GM03348 (cell line): ENCODE measurements at regions not wholly inside any gene's neighbourhood (a gene's known extent, or its start where the extent isn't known, plus 50 kb on each side); places are given as distances from the start of the nearest gene placed in this dataset.
"Not testable (repeated sequence)": the region's sequence is repeated elsewhere in the genome, so short reads cannot be mapped to it uniquely, and the experiment has no call there.

Experiments
- DNase-seq: peaks from one replicate; pipeline ENCODE4 v3.0.0; 2012; ENCODE audit warnings: low spot score

DNA sequence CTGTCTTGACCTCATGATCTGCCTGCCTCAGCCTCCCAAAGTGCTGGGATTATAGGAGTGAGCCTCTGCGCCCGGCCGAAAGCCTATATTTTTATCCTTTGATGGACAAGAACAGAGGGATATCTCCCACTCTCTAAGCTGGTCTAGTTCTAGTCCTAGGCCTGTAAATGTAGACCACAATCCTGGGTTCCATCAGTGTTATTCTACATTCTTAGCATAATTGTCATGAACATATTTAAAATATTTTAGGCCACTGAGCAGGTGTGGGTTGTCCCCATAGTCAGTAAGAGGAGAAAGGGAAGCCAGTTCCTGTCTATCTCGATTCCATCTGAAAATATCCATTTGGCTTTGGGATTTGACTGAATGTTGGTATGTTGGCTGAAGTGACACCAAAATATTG lies 118.1 kb downstream of the EBLN2 start:
- no peak for DNase-seq

DNA sequence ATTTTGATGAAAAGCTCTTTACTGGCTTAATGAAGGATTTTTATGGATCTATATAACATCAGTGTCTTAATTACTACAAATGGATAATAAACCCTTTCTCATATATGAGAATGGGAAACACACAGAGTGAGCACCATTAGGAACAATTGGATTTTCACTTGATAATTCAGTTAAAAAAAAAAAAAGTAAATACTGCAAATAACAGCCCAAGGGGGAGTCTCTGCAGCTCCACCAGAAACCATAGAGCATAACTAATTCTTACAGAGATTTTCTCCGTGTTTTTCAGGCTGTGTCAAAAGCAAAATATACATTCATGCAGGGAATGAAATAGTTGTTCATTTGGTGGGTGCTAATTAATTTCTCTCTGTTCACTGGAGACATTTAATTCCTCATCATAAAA lies 125.3 kb downstream of the EBLN2 start:
- no peak for DNase-seq

DNA sequence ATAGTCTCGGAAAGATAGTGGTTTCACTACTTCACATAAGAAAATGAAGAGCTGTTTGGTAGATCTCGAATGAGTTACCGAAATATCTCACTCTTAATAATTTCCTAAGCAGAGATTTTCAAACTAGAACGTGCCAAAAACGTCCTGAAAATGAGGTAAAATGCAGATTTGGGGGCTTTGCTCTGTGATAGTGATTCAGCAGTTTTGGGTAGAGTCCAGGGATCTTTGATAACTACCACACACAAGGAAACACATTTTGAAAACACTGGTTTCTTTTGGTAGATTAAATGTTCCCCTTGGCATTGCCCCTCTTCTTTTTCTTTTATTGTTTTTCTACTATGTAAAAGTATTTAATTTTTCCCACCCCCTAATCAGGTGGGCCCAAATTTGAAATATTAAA lies 125.9 kb downstream of the EBLN2 start:
- DNase-seq: no peak

DNA sequence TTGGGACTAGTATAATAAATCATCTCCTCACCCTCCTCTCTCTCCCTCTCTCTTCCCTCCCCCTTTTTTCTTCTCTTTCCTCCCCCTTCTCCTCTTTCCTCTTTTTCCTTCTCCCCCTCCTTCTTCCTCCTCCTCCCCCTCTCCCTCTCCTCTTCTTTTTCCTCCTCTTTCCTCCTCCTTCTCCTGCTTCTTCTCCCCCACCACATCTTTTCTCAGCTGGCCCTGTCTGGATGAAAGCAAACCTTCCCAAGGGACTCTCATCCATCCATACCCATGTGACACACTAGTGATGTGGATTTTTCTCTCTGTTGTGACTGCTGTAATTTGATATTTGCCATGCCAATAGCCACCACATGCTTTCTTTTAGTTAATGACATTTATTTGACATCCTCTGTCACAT lies 127.2 kb downstream of the EBLN2 start:
- no peak for DNase-seq

DNA sequence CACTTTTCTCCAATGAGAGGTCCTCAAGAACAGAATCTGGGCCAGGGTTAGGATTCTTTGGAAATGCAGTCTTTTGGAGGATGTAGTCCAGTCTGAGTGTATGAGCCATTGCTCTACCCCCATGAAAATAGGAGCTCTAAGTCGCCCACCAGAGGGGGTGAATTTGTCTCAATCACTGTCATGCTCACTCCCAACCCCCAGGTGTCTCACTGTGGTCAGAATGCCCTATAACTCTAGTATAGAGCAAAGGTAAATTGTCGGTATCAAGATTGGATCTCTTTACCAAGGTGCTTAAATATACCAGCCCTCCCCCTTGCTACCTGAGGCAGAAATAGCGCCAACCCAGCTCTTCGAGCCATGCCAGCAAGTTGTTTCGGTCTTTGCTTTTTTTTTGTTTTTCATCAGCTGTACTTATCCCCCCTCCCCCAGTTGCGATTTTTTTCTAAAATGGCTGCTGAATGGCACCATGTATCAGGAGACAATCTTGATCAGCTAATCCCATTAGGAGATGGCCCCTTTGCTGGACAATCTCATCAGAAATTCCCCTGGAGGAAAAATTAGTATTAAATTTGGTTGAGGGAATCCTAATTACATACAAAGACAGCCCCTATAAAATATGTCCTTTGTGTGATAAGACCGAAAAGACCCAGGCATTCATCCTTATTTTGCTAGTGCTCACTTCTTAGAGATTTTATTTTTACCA lies 130.7 kb downstream of the EBLN2 start:
- DNase-seq: no peak

DNA sequence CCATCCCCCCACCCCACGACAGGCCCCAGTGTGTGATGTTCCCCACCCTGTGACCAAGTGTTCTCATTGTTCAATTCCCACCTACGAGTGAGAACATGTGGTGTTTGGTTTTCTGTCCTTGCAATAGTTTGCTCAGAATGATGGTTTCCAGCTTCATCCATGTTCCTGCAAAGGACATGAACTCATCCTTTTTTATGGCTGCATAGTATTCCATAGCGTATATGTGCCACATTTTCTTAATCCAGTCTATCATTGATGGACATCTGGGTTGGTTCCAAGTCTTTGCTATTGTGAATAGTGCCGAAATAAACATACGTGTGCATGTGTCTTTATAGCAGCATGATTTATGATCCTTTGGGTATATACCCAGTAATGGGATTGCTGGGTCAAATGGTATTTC lies 132.5 kb downstream of the EBLN2 start:
- not testable (repeated sequence) for DNase-seq

DNA sequence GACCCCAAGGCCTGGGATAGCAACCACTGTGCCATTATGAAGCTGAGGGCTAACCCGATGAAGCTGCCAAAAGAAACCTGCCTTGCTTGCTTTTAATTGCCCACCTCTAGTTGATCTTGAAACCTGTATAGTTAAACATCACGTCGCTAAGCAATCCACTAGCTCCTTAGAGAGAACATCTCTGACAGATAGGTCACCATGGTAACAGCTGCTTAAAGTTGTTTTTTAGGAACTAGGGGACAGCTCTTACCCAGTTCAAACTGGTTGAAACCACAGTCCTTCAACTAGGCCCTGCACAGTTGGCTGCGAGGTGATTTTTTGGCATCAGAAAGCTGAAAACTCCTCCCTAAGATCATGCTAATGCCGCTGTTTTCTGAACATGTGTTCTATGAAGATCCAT lies 135.7 kb downstream of the EBLN2 start:
- DNase-seq: no peak

DNA sequence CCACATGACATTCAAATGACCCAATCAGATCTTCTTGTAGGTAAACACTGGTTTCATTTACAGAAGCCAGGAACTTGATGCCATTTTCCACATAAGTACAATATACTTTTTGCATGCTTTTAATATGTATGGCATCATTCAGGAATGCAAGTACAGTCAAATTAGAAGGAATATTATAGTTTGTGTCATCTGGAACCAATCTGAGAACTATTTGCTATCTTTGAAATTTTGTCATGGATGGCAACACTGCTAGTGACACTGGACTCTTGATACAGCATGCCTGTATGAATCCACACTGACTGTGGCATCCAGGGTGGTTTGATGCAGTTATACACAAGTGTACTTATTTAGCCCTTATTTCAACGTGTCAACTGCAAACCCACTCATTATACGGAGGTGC lies 141.6 kb downstream of the EBLN2 start:
- peak; percentile 17 for DNase-seq

DNA sequence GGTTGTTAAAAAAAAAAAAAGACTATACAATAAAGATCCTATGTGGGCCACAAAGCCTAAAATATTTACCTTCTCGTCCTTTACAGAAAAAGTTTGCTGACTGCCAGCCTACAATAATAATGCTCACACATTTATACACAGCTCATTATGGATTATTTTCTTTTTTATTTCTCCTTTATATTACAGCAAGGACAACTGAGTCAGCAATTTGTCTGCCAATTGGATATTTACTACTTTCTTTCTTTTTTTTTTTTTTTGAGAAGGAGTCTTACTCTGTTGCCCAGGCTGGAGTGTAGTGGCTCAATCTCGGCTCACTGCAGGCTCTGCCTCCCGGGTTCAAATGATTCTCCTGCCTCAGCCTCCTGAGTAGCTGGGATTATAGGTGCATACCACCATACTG lies 142.2 kb downstream of the EBLN2 start:
- no peak for DNase-seq

DNA sequence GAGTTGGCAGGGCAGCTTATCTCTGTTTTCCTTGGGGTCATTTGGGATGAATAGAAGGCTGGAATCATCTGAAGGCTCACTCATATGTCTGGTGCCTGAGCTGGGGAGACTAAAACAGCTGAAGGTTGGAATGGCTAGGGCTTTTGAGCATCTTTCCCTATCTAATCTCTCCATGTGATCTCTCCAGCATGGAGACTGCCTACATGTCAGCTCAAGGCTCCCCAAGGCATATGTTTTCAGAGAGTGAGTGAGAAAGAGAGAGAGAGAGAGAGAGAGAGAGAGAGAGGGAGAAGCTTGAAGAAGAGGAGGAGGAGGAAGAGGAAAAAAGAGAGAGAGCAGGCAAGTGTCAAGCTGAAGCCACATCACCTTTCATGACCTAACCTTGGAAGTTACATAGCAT lies 143.4 kb downstream of the EBLN2 start:
- DNase-seq: no peak

DNA sequence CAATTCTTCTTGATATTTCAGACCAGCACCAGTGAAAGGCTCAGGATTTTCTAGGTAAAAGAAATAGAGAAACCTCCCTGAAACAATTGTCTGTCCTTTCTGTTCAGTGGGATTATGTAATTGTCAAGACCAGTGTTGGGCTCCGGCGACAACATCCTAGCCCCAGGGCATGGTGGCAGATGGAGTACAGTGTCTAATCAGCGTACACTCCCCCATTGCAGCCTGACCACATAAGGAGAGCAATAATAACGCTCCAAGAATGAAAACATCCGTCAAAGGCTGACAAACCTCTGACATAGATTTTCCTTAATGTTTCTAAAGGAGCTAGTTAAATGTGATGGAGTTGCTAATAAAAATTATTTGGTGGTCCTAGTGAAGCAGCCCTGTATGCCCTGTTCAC lies 144.6 kb downstream of the EBLN2 start:
- no peak for DNase-seq

DNA sequence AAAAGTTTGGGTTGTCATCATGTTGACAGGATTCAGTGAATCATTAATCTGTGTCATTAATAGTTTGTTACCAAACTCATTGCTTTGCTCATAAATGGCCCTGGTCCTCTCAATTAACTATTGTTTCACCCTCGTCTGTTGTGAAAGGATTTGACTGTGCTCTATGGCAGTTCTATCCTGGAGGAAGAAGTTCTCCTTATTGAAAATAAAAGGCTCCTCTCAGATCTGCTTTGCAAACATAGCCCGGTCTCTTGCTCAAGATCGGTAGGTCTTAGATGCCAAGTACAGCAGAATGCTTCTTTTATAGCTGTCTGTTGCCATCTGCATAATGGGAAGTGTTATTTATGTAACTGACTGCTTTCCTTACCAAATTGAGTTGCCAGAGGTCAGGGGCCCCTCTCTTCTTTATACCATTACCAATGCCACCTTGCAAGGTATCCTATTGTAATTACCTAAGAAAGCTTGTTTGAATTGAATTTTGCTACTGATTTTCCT lies 146.5 kb downstream of the EBLN2 start:
- no peak for DNase-seq

DNA sequence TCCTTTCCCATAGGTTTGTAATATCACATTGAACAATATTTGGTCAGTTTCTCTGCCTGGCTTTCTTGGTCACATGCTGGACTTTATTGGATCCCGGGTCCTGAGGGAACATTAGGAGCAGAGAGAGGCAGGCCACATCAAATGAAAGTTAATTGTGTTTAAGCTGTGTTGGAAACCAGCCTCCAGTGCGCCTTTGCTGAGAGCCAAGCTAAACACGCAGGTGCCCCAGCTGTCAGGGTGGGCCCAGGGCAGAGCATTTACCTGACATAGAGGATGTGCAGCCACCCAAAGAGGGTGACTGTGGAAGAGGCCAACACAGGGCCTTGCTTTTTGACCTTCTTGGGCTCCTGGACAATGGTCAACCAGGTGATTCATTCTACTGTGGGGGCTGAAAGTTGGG lies 149.3 kb downstream of the EBLN2 start:
- DNase-seq: no peak

DNA sequence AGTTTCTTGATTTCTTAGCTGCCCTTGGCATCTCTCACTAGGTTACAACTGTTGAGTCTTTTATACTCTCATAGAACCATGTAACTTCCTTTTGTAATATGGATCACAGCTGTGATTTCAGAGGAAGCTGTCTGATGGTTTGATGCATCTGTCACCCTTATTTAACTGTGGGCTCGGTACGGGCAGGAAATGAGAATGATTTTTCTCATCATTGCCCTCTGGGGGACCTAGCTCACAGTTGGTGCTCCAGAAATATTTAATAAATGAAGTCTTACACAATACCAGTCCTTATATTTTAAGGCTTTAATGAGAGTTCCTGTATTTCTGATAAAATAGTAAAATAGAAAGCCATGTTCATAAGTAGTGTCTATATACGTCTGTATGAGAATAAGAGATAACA lies 151.2 kb downstream of the EBLN2 start:
- no peak for DNase-seq

DNA sequence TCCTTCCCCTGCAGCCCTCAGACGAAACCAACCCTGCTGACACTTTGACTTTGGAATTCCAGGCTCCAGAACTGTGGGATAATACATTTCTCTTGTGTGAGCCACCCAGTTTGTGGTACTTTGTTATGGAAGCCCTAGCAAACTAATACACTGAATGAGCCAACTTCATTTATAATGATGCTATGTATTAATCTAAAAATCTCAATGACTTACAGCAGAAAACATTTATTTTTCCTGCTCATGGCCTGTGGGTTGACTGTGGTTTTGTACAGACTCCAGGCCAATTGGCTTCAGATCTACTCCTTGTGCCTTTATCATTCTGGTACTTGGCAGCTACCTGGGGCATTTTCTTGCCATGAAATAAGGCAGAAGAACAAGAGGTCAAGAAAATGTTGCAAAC lies 152.4 kb downstream of the EBLN2 start:
- peak; percentile 66 for DNase-seq

DNA sequence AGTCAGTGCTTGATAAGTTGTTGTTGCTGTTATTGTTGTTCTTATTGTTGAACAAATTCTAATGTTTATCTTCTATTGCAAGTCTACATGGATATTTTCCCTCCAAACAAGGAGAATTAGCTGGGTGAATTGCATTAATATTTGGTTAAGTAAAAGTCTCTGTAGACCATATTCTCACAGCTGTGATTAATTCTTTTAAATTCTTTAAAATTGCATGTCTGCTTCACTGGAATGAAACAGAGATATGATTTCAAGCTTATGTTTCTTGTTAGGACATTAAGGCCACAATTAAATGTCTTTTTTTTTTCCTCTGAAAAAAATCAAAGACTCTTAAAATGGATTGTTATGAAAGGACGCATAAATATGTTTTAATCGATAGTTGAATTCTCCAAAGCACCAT lies 153.4 kb downstream of the EBLN2 start:
- peak; percentile 35 for DNase-seq

DNA sequence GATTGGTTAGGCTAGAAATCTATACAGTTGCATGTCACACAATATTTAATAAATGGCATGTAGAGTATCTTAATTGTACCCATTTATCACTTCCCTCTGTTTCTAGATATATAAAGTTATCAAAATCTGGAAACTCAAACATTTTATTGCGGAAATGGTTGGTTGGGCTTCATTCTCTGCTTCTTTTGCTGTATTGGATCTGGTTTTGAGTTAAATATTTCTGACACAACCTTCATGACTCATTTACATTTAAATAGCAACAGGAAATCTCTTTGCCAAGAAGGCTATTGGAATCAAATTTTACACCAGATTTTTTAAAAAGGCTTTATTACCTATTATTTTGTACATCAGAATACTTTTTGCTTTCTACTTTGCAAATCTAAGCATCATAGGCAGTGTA lies 153.8 kb downstream of the EBLN2 start:
- DNase-seq: peak; percentile 60

DNA sequence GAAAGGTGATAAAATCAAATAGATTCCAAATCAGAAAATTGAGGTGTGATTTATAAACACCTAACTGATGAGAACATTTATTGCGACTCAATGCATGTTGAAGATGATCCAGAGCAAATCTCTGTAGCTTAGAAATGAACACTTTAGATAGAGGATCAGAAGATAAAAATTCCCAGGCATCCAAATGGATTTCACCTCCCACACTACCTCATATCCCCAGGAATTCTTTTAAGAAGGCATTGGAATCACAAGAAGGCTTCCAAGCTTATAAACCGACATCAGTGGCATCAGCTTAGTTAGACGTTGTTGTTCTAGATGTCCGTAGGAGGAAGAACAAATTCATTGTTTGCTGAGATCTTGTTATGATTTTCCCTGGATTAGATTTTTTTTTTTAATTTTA lies 154.4 kb downstream of the EBLN2 start:
- peak; percentile 20 for DNase-seq

DNA sequence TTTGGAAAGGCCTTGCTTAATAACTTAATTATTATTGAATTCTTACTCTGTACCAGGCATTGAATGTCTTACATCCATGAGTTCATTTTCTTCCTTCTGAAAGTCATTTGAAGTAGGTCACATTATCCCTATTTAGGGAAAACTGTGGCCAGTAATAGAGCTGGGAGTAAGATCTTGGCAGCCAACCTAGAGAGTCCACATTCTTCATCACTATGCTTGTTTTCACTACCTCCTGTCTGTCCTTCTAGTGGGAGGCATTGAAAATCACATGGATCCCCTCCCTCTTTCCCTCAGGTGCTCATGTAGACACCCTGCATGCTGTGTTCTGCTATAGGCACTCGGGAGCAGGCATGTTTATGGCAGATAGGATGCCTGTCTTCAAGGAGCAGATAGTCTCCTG lies 154.9 kb downstream of the EBLN2 start:
- DNase-seq: peak; percentile 22

DNA sequence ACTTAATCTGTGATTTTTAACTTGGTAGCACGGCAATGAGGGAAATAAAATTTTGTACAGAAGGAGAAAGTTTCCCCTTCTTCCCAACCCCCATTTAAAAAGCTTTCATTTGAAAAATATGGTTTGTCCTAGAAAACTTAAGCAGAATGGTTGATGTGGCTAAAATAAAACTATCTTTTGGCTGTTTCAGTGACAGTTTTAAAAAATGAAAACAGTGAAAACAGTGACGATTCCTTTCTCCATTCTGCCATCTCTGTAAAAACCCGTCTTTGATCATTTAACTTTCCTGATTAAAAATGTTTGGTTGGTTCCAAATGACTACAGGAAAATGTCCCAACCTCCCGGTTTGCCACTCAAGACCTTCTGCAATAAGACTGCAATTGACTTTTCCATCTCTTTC lies 160.7 kb downstream of the EBLN2 start:
- no peak for DNase-seq

DNA sequence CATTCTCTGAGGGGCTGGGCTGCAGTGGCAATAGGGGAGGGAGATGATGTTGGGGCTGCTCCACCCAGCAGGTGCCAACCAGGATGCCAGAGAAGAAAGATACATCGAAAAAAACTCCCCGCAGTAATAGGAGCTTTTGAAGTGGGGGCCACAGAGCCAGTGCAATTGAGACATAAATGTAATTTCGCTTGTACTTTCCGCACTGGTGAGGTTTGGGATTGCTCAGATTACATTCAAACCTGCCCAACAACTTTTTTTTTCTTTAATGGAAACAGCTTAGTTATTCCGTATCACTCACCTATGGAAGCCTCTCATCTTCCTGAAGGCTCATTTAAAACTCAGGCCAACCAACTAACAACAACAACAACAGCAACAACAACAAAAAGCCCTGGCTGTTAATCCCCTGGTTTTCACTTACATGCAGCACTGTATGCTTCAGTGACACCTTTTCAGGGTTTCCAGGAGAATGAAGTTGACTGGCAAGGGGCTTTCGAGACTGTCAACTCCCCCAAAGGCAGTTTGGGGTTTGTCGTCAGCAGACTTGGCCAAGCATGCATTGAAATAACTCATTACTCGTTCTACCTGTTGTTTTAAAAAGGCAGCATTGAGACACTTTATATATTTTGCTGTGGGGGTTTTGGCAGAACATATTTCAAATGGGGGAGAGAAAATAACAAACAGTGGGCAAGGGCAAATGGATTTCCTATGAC lies 163.8 kb downstream of the EBLN2 start:
- DNase-seq: no peak

DNA sequence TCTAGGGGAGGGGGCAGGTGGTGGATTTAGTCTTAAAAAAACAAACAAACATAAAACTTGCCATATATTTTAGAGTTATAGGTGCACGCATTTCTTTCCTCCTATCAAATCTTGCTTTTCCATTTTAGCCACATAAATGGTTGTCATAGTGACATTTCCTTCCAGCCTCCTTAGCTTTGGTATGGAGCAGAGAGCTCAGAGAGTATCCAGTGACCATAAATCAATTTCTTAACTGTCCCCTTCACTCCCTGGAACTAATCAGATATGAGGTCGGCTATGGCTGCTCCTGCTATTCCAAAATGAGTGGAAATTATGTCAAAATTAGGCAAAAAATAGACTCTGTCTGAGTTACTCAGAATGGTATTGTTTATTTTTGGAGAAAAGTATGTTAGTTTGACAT lies 164.5 kb downstream of the EBLN2 start:
- DNase-seq: no peak

DNA sequence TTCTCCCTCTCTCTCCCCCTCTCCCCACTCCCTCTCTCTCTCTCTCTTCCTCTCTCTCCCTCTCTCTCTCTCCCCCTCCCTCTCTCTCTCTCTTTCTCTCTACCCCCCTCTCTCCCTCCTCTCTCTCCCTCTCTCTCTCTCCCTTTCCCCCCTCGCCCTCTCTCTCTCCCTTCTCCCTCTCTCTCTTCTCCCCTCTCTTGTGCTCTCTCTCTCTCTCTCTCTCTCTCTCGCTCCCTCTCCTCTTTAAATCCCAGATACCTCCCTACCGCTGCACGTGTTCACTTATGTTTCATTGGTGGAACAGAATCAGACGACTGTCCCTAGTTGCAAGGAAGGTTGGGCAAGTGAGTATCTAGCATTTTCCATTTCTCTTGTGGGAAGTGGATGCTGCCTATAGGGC lies 166.5 kb downstream of the EBLN2 start:
- DNase-seq: no peak

DNA sequence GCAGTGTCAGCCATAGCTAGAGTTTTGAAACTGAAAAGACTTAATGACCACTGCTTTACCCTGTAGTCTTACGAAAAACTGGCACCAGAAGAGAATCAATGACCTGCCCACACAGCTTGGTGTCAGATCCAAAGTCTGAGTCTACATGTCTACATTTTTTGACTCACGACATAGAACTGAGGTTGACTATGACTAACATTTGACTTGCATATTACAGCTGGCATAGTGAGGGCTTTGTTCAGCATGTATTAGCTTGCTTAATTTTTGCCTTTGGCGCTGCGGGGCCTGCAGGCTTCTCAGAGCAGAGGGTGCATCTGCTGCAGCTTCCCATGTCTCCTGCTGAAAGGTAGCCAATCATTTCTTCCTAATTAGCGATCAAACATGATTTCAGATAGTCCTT lies 167.0 kb downstream of the EBLN2 start:
- DNase-seq: peak; percentile 50
